ENCODE measurements at regions not wholly inside any gene's neighbourhood (a gene's known extent, or its start where the extent isn't known, plus 50 kb on each side); places are given as distances from the start of the nearest gene placed in this dataset.

DNA sequence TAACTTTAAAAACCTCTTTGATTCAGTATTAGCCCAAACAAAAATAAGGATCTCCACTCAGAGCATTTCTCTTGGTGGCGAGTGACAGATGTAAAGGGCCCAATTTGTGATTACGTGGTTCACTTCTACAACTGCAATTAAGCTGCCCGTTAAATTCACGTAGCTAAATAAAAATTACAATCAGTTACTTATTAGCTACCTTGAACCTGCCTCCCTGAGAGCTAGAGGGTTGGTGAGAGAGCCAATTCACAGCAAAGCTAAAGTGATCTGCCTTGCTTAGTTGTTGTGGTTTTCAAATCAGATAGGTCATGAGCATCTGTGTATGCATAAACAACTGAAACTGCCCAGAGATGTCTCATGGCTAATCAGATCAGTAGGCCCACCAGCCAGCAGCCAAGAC, 156.7 kb downstream of the RNF152 start (continued):
- TF ChIP-seq, protein P1, sequence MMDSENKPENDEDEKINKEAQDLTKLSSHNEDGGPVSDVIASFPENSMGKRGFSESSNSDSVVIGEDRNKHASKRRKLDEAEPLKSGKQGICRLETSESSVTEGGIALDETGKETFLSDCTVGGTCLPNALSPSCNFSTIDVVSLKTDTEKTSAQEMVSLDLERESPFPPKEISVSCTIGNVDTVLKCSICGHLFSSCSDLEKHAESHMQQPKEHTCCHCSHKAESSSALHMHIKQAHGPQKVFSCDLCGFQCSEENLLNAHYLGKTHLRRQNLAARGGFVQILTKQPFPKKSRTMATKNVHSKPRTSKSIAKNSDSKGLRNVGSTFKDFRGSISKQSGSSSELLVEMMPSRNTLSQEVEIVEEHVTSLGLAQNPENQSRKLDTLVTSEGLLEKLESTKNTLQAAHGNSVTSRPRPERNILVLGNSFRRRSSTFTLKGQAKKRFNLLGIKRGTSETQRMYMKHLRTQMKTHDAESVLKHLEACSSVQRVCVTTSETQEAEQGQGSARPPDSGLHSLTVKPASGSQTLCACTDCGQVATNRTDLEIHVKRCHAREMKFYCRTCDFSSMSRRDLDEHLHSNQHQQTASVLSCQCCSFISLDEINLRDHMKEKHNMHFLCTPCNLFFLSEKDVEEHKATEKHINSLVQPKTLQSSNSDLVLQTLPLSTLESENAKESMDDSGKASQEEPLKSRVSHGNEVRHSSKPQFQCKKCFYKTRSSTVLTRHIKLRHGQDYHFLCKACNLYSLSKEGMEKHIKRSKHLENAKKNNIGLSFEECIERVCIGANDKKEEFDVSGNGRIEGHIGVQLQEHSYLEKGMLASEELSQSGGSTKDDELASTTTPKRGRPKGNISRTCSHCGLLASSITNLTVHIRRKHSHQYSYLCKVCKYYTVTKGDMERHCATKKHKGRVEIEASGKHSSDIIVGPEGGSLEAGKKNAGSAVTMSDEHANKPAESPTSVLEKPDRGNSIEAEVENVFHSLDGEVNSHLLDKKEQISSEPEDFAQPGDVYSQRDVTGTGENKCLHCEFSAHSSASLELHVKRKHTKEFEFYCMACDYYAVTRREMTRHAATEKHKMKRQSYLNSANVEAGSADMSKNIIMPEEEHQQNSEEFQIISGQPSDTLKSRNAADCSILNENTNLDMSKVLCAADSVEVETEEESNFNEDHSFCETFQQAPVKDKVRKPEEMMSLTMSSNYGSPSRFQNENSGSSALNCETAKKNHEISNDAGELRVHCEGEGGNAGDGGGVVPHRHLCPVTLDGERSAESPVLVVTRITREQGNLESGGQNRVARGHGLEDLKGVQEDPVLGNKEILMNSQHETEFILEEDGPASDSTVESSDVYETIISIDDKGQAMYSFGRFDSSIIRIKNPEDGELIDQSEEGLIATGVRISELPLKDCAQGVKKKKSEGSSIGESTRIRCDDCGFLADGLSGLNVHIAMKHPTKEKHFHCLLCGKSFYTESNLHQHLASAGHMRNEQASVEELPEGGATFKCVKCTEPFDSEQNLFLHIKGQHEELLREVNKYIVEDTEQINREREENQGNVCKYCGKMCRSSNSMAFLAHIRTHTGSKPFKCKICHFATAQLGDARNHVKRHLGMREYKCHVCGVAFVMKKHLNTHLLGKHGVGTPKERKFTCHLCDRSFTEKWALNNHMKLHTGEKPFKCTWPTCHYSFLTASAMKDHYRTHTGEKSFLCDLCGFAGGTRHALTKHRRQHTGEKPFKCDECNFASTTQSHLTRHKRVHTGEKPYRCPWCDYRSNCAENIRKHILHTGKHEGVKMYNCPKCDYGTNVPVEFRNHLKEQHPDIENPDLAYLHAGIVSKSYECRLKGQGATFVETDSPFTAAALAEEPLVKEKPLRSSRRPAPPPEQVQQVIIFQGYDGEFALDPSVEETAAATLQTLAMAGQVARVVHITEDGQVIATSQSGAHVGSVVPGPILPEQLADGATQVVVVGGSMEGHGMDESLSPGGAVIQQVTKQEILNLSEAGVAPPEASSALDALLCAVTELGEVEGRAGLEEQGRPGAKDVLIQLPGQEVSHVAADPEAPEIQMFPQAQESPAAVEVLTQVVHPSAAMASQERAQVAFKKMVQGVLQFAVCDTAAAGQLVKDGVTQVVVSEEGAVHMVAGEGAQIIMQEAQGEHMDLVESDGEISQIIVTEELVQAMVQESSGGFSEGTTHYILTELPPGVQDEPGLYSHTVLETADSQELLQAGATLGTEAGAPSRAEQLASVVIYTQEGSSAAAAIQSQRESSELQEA (IDR thresholded peaks at IDR 0.05; ENCODE audit: low read depth): no peak

DNA sequence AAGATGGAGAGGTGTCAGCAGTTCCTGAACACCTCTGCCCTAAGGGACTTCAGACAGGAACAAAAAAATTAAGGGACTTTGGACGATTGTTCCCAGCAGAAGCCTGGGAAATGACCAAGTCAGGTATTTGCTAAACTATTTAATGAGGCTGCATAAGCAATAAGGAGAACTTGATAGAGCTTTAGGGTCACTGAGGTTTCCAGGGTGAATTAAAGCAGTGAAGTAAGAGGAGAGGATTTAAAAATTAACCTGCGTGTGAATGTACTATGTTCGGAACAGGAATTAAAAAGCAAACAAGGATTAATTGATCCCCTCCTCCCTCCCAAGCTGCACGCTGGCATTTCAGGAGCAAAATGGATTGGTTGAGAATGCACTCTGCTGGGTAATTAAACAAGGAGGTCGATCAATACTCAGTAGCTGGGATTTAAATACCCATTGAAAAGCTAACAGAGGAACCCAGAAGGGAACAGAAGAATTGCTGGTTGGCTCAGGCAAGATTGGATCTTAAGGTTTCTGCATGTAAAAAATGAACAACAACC, 157.2 kb downstream of the RNF152 start:
- Histone ChIP-seq H2AFZ (ENCODE audit: low read depth, low read length) (no peak overlapping the region), H3K4me1 (replicated peaks in 1 of 2; ENCODE audit: control insufficient read depth in 2 of 2, insufficient read depth in 2 of 2, low read length in 2 of 2) (no peaks in the 10 kb centered on the region), H3K36me3 (ENCODE audit: control insufficient read depth, insufficient read depth, low read length) (no peaks in the 10 kb centered on the region), H3K4me2 (ENCODE audit: insufficient read depth, low read length) (no peak overlapping the region), H3K27me3 (ENCODE audit: control insufficient read depth in 2 of 2, insufficient read depth in 2 of 2, low read length in 2 of 2) (no peaks in the 10 kb centered on the region), H3K9me3 (replicated peaks; ENCODE audit: control insufficient read depth, insufficient read depth, low read depth, low read length) (no peaks in the 10 kb centered on the region), H3K4me3 (no peak overlapping the region), H3K27ac (ENCODE audit: extremely low read depth, low read depth, low read length) (no peak overlapping the region), H4K20me1 (replicated peaks; ENCODE audit: control insufficient read depth, insufficient read depth, low read length) (no peaks in the 10 kb centered on the region), H3K9ac (ENCODE audit: insufficient read depth in 1 of 2, low read depth in 2 of 2, low read length in 2 of 2) (no peak overlapping the region), H3K79me2 (ENCODE audit: control insufficient read depth, insufficient read depth, low read length) (no peaks in the 10 kb centered on the region), H3K9me1 (ENCODE audit: control insufficient read depth, insufficient read depth, low read length) (no peaks in the 10 kb centered on the region)
- intact Hi-C loops (cut with micrococcal nuclease): no loop called here
- ChIA-PET POLR2A (no interaction called here), CTCF (ENCODE audit: low intra/inter-chr PET ratio) (no interaction called here)
- DNase-seq (ENCODE audit: extremely low read depth in 1 of 4, low spot score in 3 of 4) (no peak), FAIRE-seq (no peak), ATAC-seq (no peak)
- TF ChIP-seq NFE2L1 (tag; IDR thresholded peaks at IDR 0.05; ENCODE audit: borderline replicate concordance, low read depth): no peak
- no peak for TF ChIP-seq CEBPB (tag; IDR thresholded peaks at IDR 0.05)
- no peak for TF ChIP-seq TAF15 (IDR thresholded peaks at IDR 0.05; ENCODE audit: low read depth, low read length)
- no peak for TF ChIP-seq KLF16 (IDR thresholded peaks at IDR 0.05)
- in situ Hi-C loops (cut with MboI): no loop called here
- no TSS peak for BruUV-seq (replicated peaks)
- WGBS (ENCODE audit: insufficient coverage, low coverage, missing lambda C conversion rate): 3% methylated on average over 3 of the region's 5 CpGs

All from K562 (cell line).